GM23338 (cell line): ENCODE measurements at regions not wholly inside any gene's neighbourhood (a gene's known extent, or its start where the extent isn't known, plus 50 kb on each side); places are given as distances from the start of the nearest gene placed in this dataset.

Experiments
- ATAC-seq: fragments of 200-7000 bp; cut with Tn5 transposase; 3 replicates; pipeline ENCODE4 v1.9.1; 2020
- DNase-seq: peaks from one replicate; pipeline ENCODE4 v3.0.0-alpha.2; 2015; ENCODE audit warnings: low spot score
- H2AFZ ChIP-seq: fragments of 200-600 bp; sonication (generic); 2 replicates; pipeline ENCODE4 v1.8.0; 2016; ENCODE audit warnings: antibody characterized with exemption, mild to moderate bottlenecking, moderate library complexity
- H3F3A ChIP-seq: fragments of 200-600 bp; sonication (generic); replicated peaks from 2 replicates; pipeline ENCODE4 v1.8.0; 2017; ENCODE audit warnings: antibody characterized with exemption, mixed run types, low read depth
- H3K27ac ChIP-seq: fragments of 200-600 bp; sonication (generic); 2 replicates; pipeline ENCODE4 v1.6.1; 2016; ENCODE audit warnings: low read depth
- H3K27me3 ChIP-seq: fragments of 200-600 bp; sonication (generic); 2 replicates; pipeline ENCODE4 v1.8.0; 2016; ENCODE audit warnings: mild to moderate bottlenecking, mixed run types, moderate library complexity; ENCODE audit not compliant: insufficient read depth
- H3K36me3 ChIP-seq: fragments of 200-600 bp; sonication (generic); 2 replicates; pipeline ENCODE4 v1.8.0; 2016; ENCODE audit warnings: mild to moderate bottlenecking; ENCODE audit not compliant: insufficient read depth
- H3K4me1 ChIP-seq: fragments of 200-600 bp; sonication (generic); 2 replicates; pipeline ENCODE4 v1.8.0; 2016; ENCODE audit warnings: mild to moderate bottlenecking, moderate library complexity; ENCODE audit not compliant: insufficient read depth
- H3K4me2 ChIP-seq: fragments of 200-600 bp; sonication (generic); 2 replicates; pipeline ENCODE4 v1.7.1; 2017; ENCODE audit warnings: mixed run types
- H3K4me3 ChIP-seq: fragments of 200-600 bp; sonication (generic); 2 replicates; pipeline ENCODE4 v1.6.1; 2016; ENCODE audit warnings: mixed run types
- H3K79me2 ChIP-seq: fragments of 200-600 bp; sonication (generic); replicated peaks from 2 replicates; pipeline ENCODE4 v1.8.0; 2017; ENCODE audit warnings: mild to moderate bottlenecking; ENCODE audit not compliant: insufficient read depth
- H3K9me2 ChIP-seq: fragments of 200-600 bp; sonication (generic); 2 replicates; pipeline ENCODE4 v1.8.0; 2017; ENCODE audit not compliant: insufficient read depth
- H4K20me1 ChIP-seq: fragments of 200-600 bp; sonication (generic); replicated peaks from 2 replicates; pipeline ENCODE4 v1.8.0; 2017; ENCODE audit warnings: mild to moderate bottlenecking; ENCODE audit not compliant: insufficient read depth
- H3K27ac Mint-ChIP-seq: 2 replicates; pipeline ENCODE4 v1.8.0; 2020; ENCODE audit warnings: inconsistent platforms, mild to moderate bottlenecking, moderate library complexity, mixed read lengths
- H3K27me3 Mint-ChIP-seq: 3 replicates; pipeline ENCODE4 v1.8.0; 2022; ENCODE audit warnings: low read depth, mild to moderate bottlenecking, moderate library complexity, mixed read lengths, inconsistent platforms; ENCODE audit not compliant: insufficient read depth, poor library complexity
- H3K36me3 Mint-ChIP-seq: 3 replicates; pipeline ENCODE4 v1.8.0; 2021; ENCODE audit warnings: low read depth, mild to moderate bottlenecking, inconsistent platforms, moderate library complexity, mixed read lengths
- H3K4me1 Mint-ChIP-seq: 3 replicates; pipeline ENCODE4 v1.8.0; 2020; ENCODE audit warnings: mild to moderate bottlenecking, inconsistent platforms, mixed read lengths
- H3K4me3 Mint-ChIP-seq: 3 replicates; pipeline ENCODE4 v1.8.0; 2021; ENCODE audit warnings: moderate library complexity, mild to moderate bottlenecking, inconsistent platforms, mixed read lengths
- H3K9me3 Mint-ChIP-seq: 3 replicates; pipeline ENCODE4 v1.8.0; 2020; ENCODE audit warnings: moderate library complexity, mild to moderate bottlenecking, inconsistent platforms, mixed read lengths
- CREB1 ChIP-seq: fragments of 250-450 bp; sonication (Bioruptor Pico); IDR thresholded peaks from 2 replicates; pipeline ENCODE4 v1.5.0; 2020; ENCODE audit warnings: low read depth, mild to moderate bottlenecking, moderate library complexity
- EZH2 ChIP-seq: fragments of 200-600 bp; sonication (generic); IDR thresholded peaks from one replicate; pipeline ENCODE4 v1.8.0; 2017; ENCODE audit warnings: antibody characterized with exemption, mild to moderate bottlenecking, low read depth; ENCODE audit not compliant: unreplicated experiment
- EZH2phosphoT487 ChIP-seq: fragments of 200-600 bp; sonication (generic); IDR thresholded peaks from one replicate; pipeline ENCODE4 v1.8.1; 2018; ENCODE audit warnings: antibody characterized with exemption; ENCODE audit not compliant: unreplicated experiment
- JUNB ChIP-seq: IDR thresholded peaks from one replicate; pipeline ENCODE4 v1.6.1; 2016; ENCODE audit warnings: antibody characterized with exemption; ENCODE audit not compliant: unreplicated experiment
- NANOG ChIP-seq: IDR thresholded peaks from 2 replicates; pipeline ENCODE4 v1.6.1; 2016; ENCODE audit warnings: antibody characterized with exemption, borderline replicate concordance
- POLR2AphosphoS5 ChIP-seq: IDR thresholded peaks from 2 replicates; pipeline ENCODE4 v1.6.1; 2016; ENCODE audit warnings: antibody characterized with exemption, low read depth
- REST ChIP-seq: IDR thresholded peaks from one replicate; pipeline ENCODE4 v1.6.1; 2018; ENCODE audit warnings: antibody characterized with exemption; ENCODE audit not compliant: unreplicated experiment
- STAT1 ChIP-seq: IDR thresholded peaks from one replicate; pipeline ENCODE4 v1.6.1; 2016; ENCODE audit warnings: antibody characterized with exemption; ENCODE audit not compliant: unreplicated experiment
- ZNF114 ChIP-seq: fragments of 250-450 bp; sonication (Bioruptor Pico); IDR thresholded peaks from 2 replicates; pipeline ENCODE4 v1.5.0; 2020; ENCODE audit warnings: mild to moderate bottlenecking, moderate library complexity
- ZNF331 ChIP-seq: fragments of 250-450 bp; sonication (Bioruptor Pico); IDR thresholded peaks from 2 replicates; pipeline ENCODE4 v1.5.0; 2020; ENCODE audit warnings: low read depth, mild to moderate bottlenecking, moderate library complexity
- ZNF462 ChIP-seq: fragments of 250-450 bp; sonication (Bioruptor Pico); IDR thresholded peaks from 2 replicates; pipeline ENCODE4 v1.5.0; 2020; ENCODE audit warnings: mild to moderate bottlenecking, moderate library complexity
- TF ChIP-seq, protein P1 (sequence below), 2 experiments: fragments of 200-600 bp in 1 of 2; sonication (generic) in 1 of 2; conservative IDR thresholded peaks; 2 replicates each; pipeline versions ENCODE4 v1.5.1 to v1.6.1; 2016 to 2017; ENCODE audit warnings: antibody characterized with exemption in 2 of 2, low read depth in 2 of 2, mild to moderate bottlenecking in 2 of 2, moderate library complexity in 1 of 2
- TF ChIP-seq, protein P2 (sequence below): IDR thresholded peaks from 2 replicates; pipeline ENCODE4 v1.6.1; 2016; ENCODE audit warnings: antibody characterized with exemption

DNA sequence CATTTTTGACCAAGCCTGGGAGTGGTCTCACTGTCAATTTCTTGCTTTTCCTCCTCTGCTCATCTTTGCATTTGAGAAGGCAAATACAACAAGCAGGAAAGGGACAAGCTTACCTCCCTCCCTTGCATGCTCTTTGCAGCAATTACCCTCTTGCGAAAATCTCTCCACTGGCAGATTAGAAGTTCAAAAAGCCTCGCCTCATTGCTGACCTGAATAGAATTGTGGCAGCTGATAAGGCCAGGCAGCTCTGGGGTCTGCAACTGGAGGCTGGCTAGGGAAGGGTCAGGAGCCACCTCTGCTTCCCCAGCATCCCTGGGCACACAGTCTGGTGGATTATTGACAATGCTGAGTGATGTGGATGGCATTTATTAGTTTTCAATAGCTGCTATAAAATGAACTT lies 362.3 kb upstream of the KIF2A start:
- no peak overlapping the region for H3K4me3 ChIP-seq
- no peak overlapping the region for H2AFZ ChIP-seq
- Mint-ChIP-seq H3K4me1 (peaks cover 3% of the 10 kb centered on the region; the same call in 2 of the 3 replicates), H3K36me3 (no peaks in the 10 kb centered on the region), H3K27me3 (no peaks in the 10 kb centered on the region), H3K4me3 (no peak overlapping the region), H3K9me3 (no peaks in the 10 kb centered on the region), H3K27ac (no peak overlapping the region)
- no peaks in the 10 kb centered on the region for H3K4me1 ChIP-seq
- no peaks in the 10 kb centered on the region for H3K79me2 ChIP-seq
- no peaks in the 10 kb centered on the region for H4K20me1 ChIP-seq
- no peaks in the 10 kb centered on the region for H3K27me3 ChIP-seq
- no peak overlapping the region for H3K4me2 ChIP-seq
- TF ChIP-seq EZH2phosphoT487 (no peak), POLR2AphosphoS5 (no peak), STAT1 (no peak), JUNB (no peak), EZH2 (no peak), CREB1 (no peak), ZNF331 (CRISPR knock-in tag) (no peak), ZNF462 (CRISPR knock-in tag) (no peak), NANOG (no peak), ZNF114 (CRISPR knock-in tag) (no peak), REST (no peak)
- TF ChIP-seq, protein P1, sequence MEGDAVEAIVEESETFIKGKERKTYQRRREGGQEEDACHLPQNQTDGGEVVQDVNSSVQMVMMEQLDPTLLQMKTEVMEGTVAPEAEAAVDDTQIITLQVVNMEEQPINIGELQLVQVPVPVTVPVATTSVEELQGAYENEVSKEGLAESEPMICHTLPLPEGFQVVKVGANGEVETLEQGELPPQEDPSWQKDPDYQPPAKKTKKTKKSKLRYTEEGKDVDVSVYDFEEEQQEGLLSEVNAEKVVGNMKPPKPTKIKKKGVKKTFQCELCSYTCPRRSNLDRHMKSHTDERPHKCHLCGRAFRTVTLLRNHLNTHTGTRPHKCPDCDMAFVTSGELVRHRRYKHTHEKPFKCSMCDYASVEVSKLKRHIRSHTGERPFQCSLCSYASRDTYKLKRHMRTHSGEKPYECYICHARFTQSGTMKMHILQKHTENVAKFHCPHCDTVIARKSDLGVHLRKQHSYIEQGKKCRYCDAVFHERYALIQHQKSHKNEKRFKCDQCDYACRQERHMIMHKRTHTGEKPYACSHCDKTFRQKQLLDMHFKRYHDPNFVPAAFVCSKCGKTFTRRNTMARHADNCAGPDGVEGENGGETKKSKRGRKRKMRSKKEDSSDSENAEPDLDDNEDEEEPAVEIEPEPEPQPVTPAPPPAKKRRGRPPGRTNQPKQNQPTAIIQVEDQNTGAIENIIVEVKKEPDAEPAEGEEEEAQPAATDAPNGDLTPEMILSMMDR (conservative IDR thresholded peaks at IDR 0.05; ENCODE audit: low read depth in 2 of 2), result no peak
- TF ChIP-seq, protein P2, sequence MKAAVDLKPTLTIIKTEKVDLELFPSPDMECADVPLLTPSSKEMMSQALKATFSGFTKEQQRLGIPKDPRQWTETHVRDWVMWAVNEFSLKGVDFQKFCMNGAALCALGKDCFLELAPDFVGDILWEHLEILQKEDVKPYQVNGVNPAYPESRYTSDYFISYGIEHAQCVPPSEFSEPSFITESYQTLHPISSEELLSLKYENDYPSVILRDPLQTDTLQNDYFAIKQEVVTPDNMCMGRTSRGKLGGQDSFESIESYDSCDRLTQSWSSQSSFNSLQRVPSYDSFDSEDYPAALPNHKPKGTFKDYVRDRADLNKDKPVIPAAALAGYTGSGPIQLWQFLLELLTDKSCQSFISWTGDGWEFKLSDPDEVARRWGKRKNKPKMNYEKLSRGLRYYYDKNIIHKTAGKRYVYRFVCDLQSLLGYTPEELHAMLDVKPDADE, result no peak
- H3K27ac ChIP-seq, result no peak overlapping the region
- no peaks in the 10 kb centered on the region for H3F3A ChIP-seq
- no peak for DNase-seq
- no peak for ATAC-seq
- no peaks in the 10 kb centered on the region for H3K36me3 ChIP-seq
- H3K9me2 ChIP-seq, result no peaks in the 10 kb centered on the region; the same call in 1 of the 2 replicates
